OCI-LY3 (cell line): ENCODE measurements at regions not wholly inside any gene's neighbourhood (a gene's known extent, or its start where the extent isn't known, plus 50 kb on each side); places are given as distances from the start of the nearest gene placed in this dataset.

Experiments used
- H2AFZ ChIP-seq: fragments of 200-600, 300-600 bp; shearing (Covaris generic); 2 replicates; pipeline ENCODE4 v1.6.0; 2014; ENCODE audit warnings: antibody characterized with exemption, low read depth, low read length
- H3K27ac ChIP-seq: fragments of 200-600, 300-600 bp; sonication (generic); 2 replicates; pipeline ENCODE4 v1.5.1; 2014; ENCODE audit warnings: mild to moderate bottlenecking, low read length, moderate library complexity, mixed read lengths
- H3K27me3 ChIP-seq: fragments of 200-600, 300-600 bp; sonication (generic); 2 replicates; pipeline ENCODE4 v1.6.1; 2014; ENCODE audit warnings: low read depth, low read length, mixed read lengths
- H3K36me3 ChIP-seq: fragments of 200-600, 300-600 bp; sonication (generic); replicated peaks from 2 replicates; pipeline ENCODE3; 2014; ENCODE audit warnings: low read depth, low read length, mixed read lengths
- H3K4me1 ChIP-seq: fragments of 300-600, 200-600 bp; sonication (generic); 2 replicates; pipeline ENCODE4 v1.6.1; 2014; ENCODE audit warnings: low read length, mixed read lengths
- H3K4me2 ChIP-seq: fragments of 200-600, 300-600 bp; sonication (generic); 2 replicates; pipeline ENCODE4 v1.6.1; 2014; ENCODE audit warnings: low read length, mixed read lengths
- H3K4me3 ChIP-seq: fragments of 300-600, 200-600 bp; sonication (generic); 2 replicates; pipeline ENCODE4 v1.5.1; 2014; ENCODE audit warnings: antibody characterized with exemption, mild to moderate bottlenecking, low read length, moderate library complexity
- H3K79me2 ChIP-seq: fragments of 300-600, 200-600 bp; shearing (Covaris generic); 2 replicates; pipeline ENCODE4 v1.6.1; 2014; ENCODE audit warnings: mild to moderate bottlenecking, low read length, mixed read lengths
- H3K9ac ChIP-seq: fragments of 300-600, 200-600 bp; shearing (Covaris generic); 2 replicates; pipeline ENCODE4 v1.6.0; 2014; ENCODE audit warnings: mild to moderate bottlenecking, low read length, moderate library complexity
- H3K9me3 ChIP-seq: fragments of 200-600, 300-600 bp; shearing (Covaris generic); 2 replicates; pipeline ENCODE4 v1.6.1; 2014; ENCODE audit warnings: low read length, mixed read lengths; ENCODE audit not compliant: insufficient read depth
- H4K20me1 ChIP-seq: fragments of 200-600, 300-600 bp; sonication (generic); 2 replicates; pipeline ENCODE4 v1.6.1; 2016; ENCODE audit warnings: low read length, mixed read lengths; ENCODE audit not compliant: insufficient read depth
- CTCF ChIP-seq: fragments of 200-600, 300-600 bp; sonication (generic); IDR thresholded peaks from 2 replicates; pipeline ENCODE4 v1.5.1; 2014; ENCODE audit warnings: antibody characterized with exemption, low read length, low read depth
- EZH2phosphoT487 ChIP-seq: fragments of 200-600 bp; shearing (Covaris generic); IDR thresholded peaks from 2 replicates; pipeline ENCODE4 v1.6.1; 2018; ENCODE audit warnings: antibody characterized with exemption, mixed run types, low read depth

DNA sequence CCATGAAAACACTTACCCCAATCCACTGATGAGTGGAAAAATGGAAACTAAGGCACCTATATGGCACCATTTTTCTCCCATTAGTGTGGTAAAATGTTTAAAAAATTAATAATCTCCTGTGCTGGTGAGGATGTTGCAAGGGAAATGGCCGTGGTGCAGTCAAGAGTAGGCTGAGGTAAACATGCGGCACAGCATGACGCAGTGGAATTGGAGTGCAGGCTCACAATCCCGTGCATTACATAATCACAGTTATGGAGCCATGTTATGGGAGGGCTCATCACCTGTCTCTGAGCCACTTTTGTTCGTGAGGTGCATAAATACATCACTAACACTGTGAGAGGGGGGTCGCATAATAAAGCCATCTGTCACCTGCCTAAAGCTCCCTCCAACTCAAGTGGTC is 164.4 kb upstream of the XYLT1 start:
- H3K4me3 ChIP-seq = no peak overlapping the region
- no peak overlapping the region for H2AFZ ChIP-seq
- TF ChIP-seq EZH2phosphoT487 (no peak), CTCF (no peak)
- H3K36me3 ChIP-seq = no peaks in the 10 kb centered on the region
- H3K9me3 ChIP-seq = no peaks in the 10 kb centered on the region
- H3K9ac ChIP-seq = no peak overlapping the region
- H4K20me1 ChIP-seq = no peaks in the 10 kb centered on the region
- no peaks in the 10 kb centered on the region for H3K27me3 ChIP-seq
- H3K79me2 ChIP-seq = no peaks in the 10 kb centered on the region
- H3K27ac ChIP-seq = no peak overlapping the region
- no peak overlapping the region for H3K4me2 ChIP-seq
- H3K4me1 ChIP-seq = no peaks in the 10 kb centered on the region

DNA sequence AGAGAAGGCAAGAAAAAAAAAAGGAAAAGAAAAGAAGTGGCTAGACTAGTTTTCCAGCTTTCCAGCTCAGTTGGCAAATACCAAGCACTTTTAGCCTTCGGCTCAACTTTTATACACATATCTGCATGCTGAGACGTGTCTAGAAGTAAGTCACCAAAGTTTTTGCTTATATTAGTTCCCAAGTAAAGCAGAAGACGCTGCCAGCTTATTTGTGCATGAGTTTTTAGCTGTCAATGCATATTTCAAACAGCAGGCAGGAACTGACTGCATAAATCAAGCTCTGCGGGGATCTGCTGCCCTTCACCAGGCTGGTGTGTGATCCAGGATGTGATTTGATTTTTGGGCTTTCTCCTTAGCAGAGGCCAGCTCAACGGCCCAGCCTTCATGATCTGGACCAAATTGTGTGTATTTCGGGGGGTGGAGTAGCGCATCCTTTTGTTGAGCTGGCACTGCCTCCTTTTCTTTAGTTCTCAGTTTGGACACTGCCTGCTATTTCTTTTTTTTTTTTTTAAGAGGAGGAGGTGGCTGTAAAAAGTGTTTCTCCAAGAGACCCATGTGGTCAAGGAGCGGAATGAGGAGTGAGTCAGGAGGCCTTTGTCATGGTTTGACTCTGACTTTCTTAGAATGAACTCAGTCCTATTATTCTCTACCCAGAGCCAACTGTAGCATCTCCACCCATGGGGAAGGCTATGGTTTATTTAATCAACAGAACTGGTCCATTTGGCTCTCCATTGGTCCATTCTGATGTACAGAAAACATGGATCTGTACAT is 162.6 kb upstream of the XYLT1 start:
- no peaks in the 10 kb centered on the region for H3K4me1 ChIP-seq
- H3K9me3 ChIP-seq = no peaks in the 10 kb centered on the region
- H3K36me3 ChIP-seq = no peaks in the 10 kb centered on the region
- H3K27ac ChIP-seq = no peak overlapping the region
- TF ChIP-seq CTCF (no peak), EZH2phosphoT487 (no peak)
- H3K9ac ChIP-seq = no peak overlapping the region
- H3K4me2 ChIP-seq = no peak overlapping the region
- no peak overlapping the region for H2AFZ ChIP-seq
- H3K79me2 ChIP-seq = no peaks in the 10 kb centered on the region
- H4K20me1 ChIP-seq = no peaks in the 10 kb centered on the region
- H3K4me3 ChIP-seq = no peak overlapping the region
- no peaks in the 10 kb centered on the region for H3K27me3 ChIP-seq

GRCh38 chr16:17632667-17633066 is 161.9 kb upstream of the XYLT1 start:
- Histone ChIP-seq H3K4me3 (no peak overlapping the region), H3K27me3 (no peaks in the 10 kb centered on the region), H3K9ac (no peak overlapping the region), H4K20me1 (no peaks in the 10 kb centered on the region), H3K9me3 (no peaks in the 10 kb centered on the region), H3K4me2 (no peak overlapping the region), H2AFZ (no peak overlapping the region), H3K79me2 (no peaks in the 10 kb centered on the region), H3K36me3 (no peaks in the 10 kb centered on the region), H3K4me1 (no peaks in the 10 kb centered on the region), H3K27ac (no peak overlapping the region)
- TF ChIP-seq EZH2phosphoT487 = no peak
- no peak for TF ChIP-seq CTCF

DNA sequence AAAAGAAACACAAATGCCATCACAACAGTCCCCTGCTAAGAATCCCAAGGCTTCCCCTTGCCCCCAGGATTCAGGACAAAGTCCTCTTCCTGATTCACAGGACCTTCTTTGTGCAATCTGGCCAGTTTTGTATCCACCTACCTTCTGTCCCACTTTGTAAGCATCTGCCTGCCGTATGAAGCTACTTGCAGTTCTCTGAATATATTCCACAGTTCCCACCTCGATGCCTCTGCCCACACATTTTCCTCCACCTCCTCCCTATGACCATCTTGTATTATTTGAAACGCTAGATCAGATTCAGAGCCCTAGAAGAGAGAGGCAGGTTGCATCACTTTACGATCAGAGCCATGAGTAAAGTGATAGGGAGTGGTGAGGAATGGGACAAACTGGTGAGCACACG is 159.2 kb upstream of the XYLT1 start:
- Histone ChIP-seq H2AFZ (no peak overlapping the region), H4K20me1 (no peaks in the 10 kb centered on the region), H3K4me2 (no peak overlapping the region), H3K36me3 (no peaks in the 10 kb centered on the region), H3K4me1 (no peaks in the 10 kb centered on the region), H3K4me3 (no peak overlapping the region), H3K9ac (no peak overlapping the region), H3K27ac (no peak overlapping the region), H3K27me3 (no peaks in the 10 kb centered on the region), H3K79me2 (no peaks in the 10 kb centered on the region), H3K9me3 (no peaks in the 10 kb centered on the region)
- TF ChIP-seq EZH2phosphoT487 = no peak
- no peak for TF ChIP-seq CTCF
